ENCODE measurements at regions not wholly inside any gene's neighbourhood (a gene's known extent, or its start where the extent isn't known, plus 50 kb on each side); places are given as distances from the start of the nearest gene placed in this dataset.

GRCh38 chr7:25720427-25720826, 431.6 kb upstream of the NFE2L3 start:
- no peaks in the 10 kb centered on the region for H3K4me1 ChIP-seq (replicated peaks; ENCODE audit: insufficient read depth)
- H2AFZ ChIP-seq, result no peak overlapping the region
- H3K27me3 ChIP-seq (ENCODE audit: insufficient read depth, low read depth), result peaks cover 79% of the 10 kb centered on the region
- no peaks in the 10 kb centered on the region for H3F3A ChIP-seq (ENCODE audit: insufficient read depth, low read depth)
- ChIA-PET POLR2A (ENCODE audit: unreplicated experiment) (no interaction called here), CTCF (no interaction called here)
- H3K9me2 ChIP-seq (ENCODE audit: insufficient read depth), result 0 out of 2 replicates have a peak, but pooled peaks cover 4% of the 10 kb centered on the region
- intact Hi-C loops (cut with micrococcal nuclease; ENCODE audit: unreplicated experiment), result no loop called here
- no peak for TF ChIP-seq EZH2 (IDR thresholded peaks at IDR 0.05; ENCODE audit: low read depth)
- TF ChIP-seq, protein P1, sequence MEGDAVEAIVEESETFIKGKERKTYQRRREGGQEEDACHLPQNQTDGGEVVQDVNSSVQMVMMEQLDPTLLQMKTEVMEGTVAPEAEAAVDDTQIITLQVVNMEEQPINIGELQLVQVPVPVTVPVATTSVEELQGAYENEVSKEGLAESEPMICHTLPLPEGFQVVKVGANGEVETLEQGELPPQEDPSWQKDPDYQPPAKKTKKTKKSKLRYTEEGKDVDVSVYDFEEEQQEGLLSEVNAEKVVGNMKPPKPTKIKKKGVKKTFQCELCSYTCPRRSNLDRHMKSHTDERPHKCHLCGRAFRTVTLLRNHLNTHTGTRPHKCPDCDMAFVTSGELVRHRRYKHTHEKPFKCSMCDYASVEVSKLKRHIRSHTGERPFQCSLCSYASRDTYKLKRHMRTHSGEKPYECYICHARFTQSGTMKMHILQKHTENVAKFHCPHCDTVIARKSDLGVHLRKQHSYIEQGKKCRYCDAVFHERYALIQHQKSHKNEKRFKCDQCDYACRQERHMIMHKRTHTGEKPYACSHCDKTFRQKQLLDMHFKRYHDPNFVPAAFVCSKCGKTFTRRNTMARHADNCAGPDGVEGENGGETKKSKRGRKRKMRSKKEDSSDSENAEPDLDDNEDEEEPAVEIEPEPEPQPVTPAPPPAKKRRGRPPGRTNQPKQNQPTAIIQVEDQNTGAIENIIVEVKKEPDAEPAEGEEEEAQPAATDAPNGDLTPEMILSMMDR (conservative IDR thresholded peaks at IDR 0.05), result peak; percentile 55
- no TSS peak for BruUV-seq (replicated peaks)
- no peak overlapping the region for H3K4me3 ChIP-seq
- no peaks in the 10 kb centered on the region for H3K9me3 ChIP-seq (ENCODE audit: insufficient read depth, low read depth)
- no peak overlapping the region for H3K4me2 ChIP-seq
- no peak for DNase-seq
- no peaks in the 10 kb centered on the region for H3K79me2 ChIP-seq (ENCODE audit: low read depth)
- no peaks in the 10 kb centered on the region for H3K36me3 ChIP-seq (ENCODE audit: low read depth)
- peaks cover 4% of the 10 kb centered on the region; the same call in 1 of the 2 replicates for H4K20me1 ChIP-seq (ENCODE audit: insufficient read depth)
- no peak overlapping the region for H3K27ac ChIP-seq

DNA sequence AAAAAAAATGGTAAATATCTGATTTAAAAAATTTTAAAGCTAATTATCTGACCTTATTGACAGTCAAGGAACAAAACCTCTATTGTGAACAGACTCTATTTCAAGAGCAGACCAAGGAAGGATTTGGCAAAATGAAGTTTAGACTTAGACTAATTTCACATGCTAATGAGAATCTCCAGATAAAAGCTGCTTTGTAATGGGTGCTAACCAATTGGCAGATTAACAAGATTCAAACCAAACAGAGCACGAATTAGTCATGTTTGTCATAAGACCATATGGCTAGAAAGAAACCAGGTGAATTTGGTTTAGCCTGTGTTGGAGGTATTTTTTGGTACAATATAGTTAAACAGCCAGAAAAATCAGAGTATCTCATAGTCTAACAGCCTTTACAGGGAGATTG, 429.1 kb upstream of the NFE2L3 start:
- intact Hi-C loops (cut with micrococcal nuclease; ENCODE audit: unreplicated experiment), result no loop called here
- no peak for TF ChIP-seq EZH2 (IDR thresholded peaks at IDR 0.05; ENCODE audit: low read depth)
- TF ChIP-seq, protein P1 (conservative IDR thresholded peaks at IDR 0.05), result no peak
- ChIA-PET CTCF (interaction anchor here (0.7 kb wide), 1 partner anchor 124 kb away, joined by 4 read pairs; no protein-coding TSS in a partner anchor), POLR2A (ENCODE audit: unreplicated experiment) (no interaction called here)
- DNase-seq, result no peak
- H3K9me2 ChIP-seq (ENCODE audit: insufficient read depth), result 0 out of 2 replicates have a peak, but pooled peaks cover 4% of the 10 kb centered on the region
- H3K9me3 ChIP-seq (ENCODE audit: insufficient read depth, low read depth), result no peaks in the 10 kb centered on the region
- peaks cover 4% of the 10 kb centered on the region; the same call in 1 of the 2 replicates for H4K20me1 ChIP-seq (ENCODE audit: insufficient read depth)
- no peak overlapping the region for H2AFZ ChIP-seq
- no peak overlapping the region for H3K27ac ChIP-seq
- no peaks in the 10 kb centered on the region for H3F3A ChIP-seq (ENCODE audit: insufficient read depth, low read depth)
- H3K4me1 ChIP-seq (replicated peaks; ENCODE audit: insufficient read depth), result no peaks in the 10 kb centered on the region
- H3K36me3 ChIP-seq (ENCODE audit: low read depth), result no peaks in the 10 kb centered on the region
- H3K4me3 ChIP-seq, result no peak overlapping the region
- H3K27me3 ChIP-seq (ENCODE audit: insufficient read depth, low read depth), result peaks cover 83% of the 10 kb centered on the region
- BruUV-seq (replicated peaks), result no TSS peak
- H3K4me2 ChIP-seq, result no peak overlapping the region
- no peaks in the 10 kb centered on the region for H3K79me2 ChIP-seq (ENCODE audit: low read depth)

GRCh38 chr7:25725451-25725850, 426.5 kb upstream of the NFE2L3 start:
- POLR2A ChIA-PET (ENCODE audit: unreplicated experiment), result no interaction called here
- Histone ChIP-seq H3K36me3 (ENCODE audit: low read depth) (no peaks in the 10 kb centered on the region), H3K4me3 (no peak overlapping the region), H3K27me3 (ENCODE audit: insufficient read depth, low read depth) (peaks cover 71% of the 10 kb centered on the region), H3K4me2 (no peak overlapping the region), H3K79me2 (ENCODE audit: low read depth) (no peaks in the 10 kb centered on the region), H4K20me1 (ENCODE audit: insufficient read depth) (peaks cover 4% of the 10 kb centered on the region; the same call in 1 of the 2 replicates), H3K9me2 (ENCODE audit: insufficient read depth) (0 out of 2 replicates have a peak, but pooled peaks cover 4% of the 10 kb centered on the region), H2AFZ (no peak overlapping the region), H3K27ac (no peak overlapping the region), H3K4me1 (replicated peaks; ENCODE audit: insufficient read depth) (no peaks in the 10 kb centered on the region), H3K9me3 (ENCODE audit: insufficient read depth, low read depth) (no peaks in the 10 kb centered on the region), H3F3A (ENCODE audit: insufficient read depth, low read depth) (no peaks in the 10 kb centered on the region)
- CTCF ChIA-PET, result no interaction called here
- BruUV-seq (replicated peaks), result no TSS peak
- intact Hi-C loops (cut with micrococcal nuclease; ENCODE audit: unreplicated experiment), result no loop called here
- no peak for DNase-seq
- TF ChIP-seq EZH2 (IDR thresholded peaks at IDR 0.05; ENCODE audit: low read depth), result no peak
- TF ChIP-seq, protein P1 (conservative IDR thresholded peaks at IDR 0.05), result no peak
